ENCODE measurements at regions not wholly inside any gene's neighbourhood (a gene's known extent, or its start where the extent isn't known, plus 50 kb on each side); places are given as distances from the start of the nearest gene placed in this dataset.
"Not testable (repeated sequence)": the region's sequence is repeated elsewhere in the genome, so short reads cannot be mapped to it uniquely, and the experiment has no call there.

- no peak for DNase-seq
Measured at GRCh38 chr3:4231041-4231440, 72.1 kb upstream of the SETMAR start.

GRCh38 chr3:4232798-4233197, 70.4 kb upstream of the SETMAR start:
- DNase-seq, result no peak

- no peak for DNase-seq
Measured at GRCh38 chr3:4233488-4233887, 69.7 kb upstream of the SETMAR start.

GRCh38 chr3:4234889-4235288, 68.3 kb upstream of the SETMAR start:
- no peak for DNase-seq

- no peak for DNase-seq
Measured at GRCh38 chr3:4235690-4236089, 67.5 kb upstream of the SETMAR start.

- DNase-seq, result no peak
Measured at GRCh38 chr3:4241595-4242170, 61.5 kb upstream of the SETMAR start.

GRCh38 chr3:4245671-4246070, 57.5 kb upstream of the SETMAR start:
- DNase-seq, result no peak

GRCh38 chr3:4247391-4247790, 55.8 kb upstream of the SETMAR start:
- no peak for DNase-seq

GRCh38 chr3:4250064-4250463, 53.1 kb upstream of the SETMAR start:
- DNase-seq, result no peak

GRCh38 chr3:4251412-4251811, 51.8 kb upstream of the SETMAR start:
- no peak for DNase-seq

GRCh38 chr3:4253072-4253832, 49.9 kb upstream of the SETMAR start:
- DNase-seq, result not testable (repeated sequence)
